Panc1 (cell line): ENCODE measurements at regions not wholly inside any gene's neighbourhood (a gene's known extent, or its start where the extent isn't known, plus 50 kb on each side); places are given as distances from the start of the nearest gene placed in this dataset.

Source experiments
- POLR2AphosphoS5 ChIP-seq: IDR thresholded peaks from 2 replicates; pipeline ENCODE4 v1.6.1; 2012; ENCODE audit warnings: mild to moderate bottlenecking, low read depth, low read length, moderate library complexity
- TCF7L2 ChIP-seq: IDR thresholded peaks from 2 replicates; pipeline ENCODE4 v1.6.1; 2011; ENCODE audit warnings: mild to moderate bottlenecking, low read depth, low read length, inconsistent platforms
- TF ChIP-seq, protein P1 (sequence below): fragments of 450-650 bp; IDR thresholded peaks from 2 replicates; pipeline ENCODE4 v1.5.1; 2017; ENCODE audit warnings: mild to moderate bottlenecking

DNA sequence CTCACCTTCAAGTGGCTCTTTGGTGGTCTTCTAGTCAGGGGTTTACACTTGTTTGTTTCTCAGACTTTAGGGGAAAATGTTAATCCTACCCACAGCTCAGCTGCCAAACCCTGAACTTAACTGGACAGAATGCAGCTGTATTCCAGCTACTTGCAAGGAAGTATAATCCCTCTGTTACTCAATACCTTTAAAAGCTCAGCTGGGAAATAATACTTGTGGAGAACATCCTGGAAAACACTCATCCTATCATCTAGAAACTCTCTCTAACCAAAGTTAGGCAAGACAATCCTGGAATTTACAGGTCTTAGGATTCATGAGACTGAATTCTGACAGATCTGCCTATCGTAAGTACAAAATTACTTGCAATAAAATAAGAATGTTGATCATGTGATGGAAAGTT is 404.1 kb downstream of the ADAMTS20 start:
- no peak for TF ChIP-seq TCF7L2
- TF ChIP-seq, protein P1, sequence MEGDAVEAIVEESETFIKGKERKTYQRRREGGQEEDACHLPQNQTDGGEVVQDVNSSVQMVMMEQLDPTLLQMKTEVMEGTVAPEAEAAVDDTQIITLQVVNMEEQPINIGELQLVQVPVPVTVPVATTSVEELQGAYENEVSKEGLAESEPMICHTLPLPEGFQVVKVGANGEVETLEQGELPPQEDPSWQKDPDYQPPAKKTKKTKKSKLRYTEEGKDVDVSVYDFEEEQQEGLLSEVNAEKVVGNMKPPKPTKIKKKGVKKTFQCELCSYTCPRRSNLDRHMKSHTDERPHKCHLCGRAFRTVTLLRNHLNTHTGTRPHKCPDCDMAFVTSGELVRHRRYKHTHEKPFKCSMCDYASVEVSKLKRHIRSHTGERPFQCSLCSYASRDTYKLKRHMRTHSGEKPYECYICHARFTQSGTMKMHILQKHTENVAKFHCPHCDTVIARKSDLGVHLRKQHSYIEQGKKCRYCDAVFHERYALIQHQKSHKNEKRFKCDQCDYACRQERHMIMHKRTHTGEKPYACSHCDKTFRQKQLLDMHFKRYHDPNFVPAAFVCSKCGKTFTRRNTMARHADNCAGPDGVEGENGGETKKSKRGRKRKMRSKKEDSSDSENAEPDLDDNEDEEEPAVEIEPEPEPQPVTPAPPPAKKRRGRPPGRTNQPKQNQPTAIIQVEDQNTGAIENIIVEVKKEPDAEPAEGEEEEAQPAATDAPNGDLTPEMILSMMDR = no peak
- no peak for TF ChIP-seq POLR2AphosphoS5
